ENCODE measurements at regions not wholly inside any gene's neighbourhood (a gene's known extent, or its start where the extent isn't known, plus 50 kb on each side); places are given as distances from the start of the nearest gene placed in this dataset.

DNA sequence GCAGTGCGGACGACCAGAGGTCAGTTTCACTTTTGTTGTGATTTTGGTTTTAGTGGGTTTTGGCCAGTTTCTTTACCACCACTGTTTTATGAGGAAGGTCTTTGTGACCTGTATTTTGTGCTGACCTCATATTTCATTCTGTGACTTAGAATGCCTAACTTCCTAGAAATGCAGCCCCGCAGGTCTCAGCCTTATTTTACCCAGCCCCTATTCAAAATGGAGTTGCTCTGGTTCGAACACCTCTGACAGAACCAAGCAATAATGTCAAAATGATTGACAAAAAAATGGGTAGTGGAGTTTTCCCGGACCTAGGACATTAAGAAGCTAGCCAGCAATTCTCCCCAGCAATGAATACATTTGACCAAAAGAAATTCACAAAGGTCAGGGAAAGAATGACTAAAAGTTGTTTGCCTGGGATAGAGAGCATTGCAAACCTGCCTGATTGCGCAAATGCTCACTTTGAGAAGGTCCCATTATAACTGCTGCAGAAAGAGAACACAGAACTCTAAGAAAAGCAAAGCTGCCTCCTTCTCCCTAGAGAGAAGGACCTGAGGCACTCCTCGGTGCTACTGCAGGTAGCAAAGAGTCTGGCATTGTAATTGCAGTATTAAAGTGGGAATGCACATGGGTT, 288.8 kb downstream of the ADGB start:
- Mint-ChIP-seq H3K4me1 (peaks cover 0 to 6% (median 0%) of the 10 kb centered on the region in 7 donors), H3K36me3 (peaks cover 0 to 2% (median 0%) of the 10 kb centered on the region in 5 donors), H3K9me3 (no peaks in the 10 kb centered on the region), H3K4me3 (no peak overlapping the region), H3K27ac (no peak overlapping the region), H3K27me3 (no peaks in the 10 kb centered on the region)
- Histone ChIP-seq H3K4me1 (ENCODE audit: control insufficient read depth in 2 of 2, insufficient read depth in 2 of 2, low read length in 2 of 2) (no peaks in the 10 kb centered on the region), H3K27ac (ENCODE audit: low read depth, low read length) (no peak overlapping the region), H3K4me3 (ENCODE audit: low read length) (no peak overlapping the region), H3K9me3 (ENCODE audit: control insufficient read depth in 2 of 3, low read length in 3 of 3) (no peaks in the 10 kb centered on the region), H3K36me3 (ENCODE audit: control insufficient read depth in 2 of 3, insufficient read depth in 3 of 3, low read length in 3 of 3) (no peaks in the 10 kb centered on the region), H3K27me3 (ENCODE audit: control insufficient read depth in 2 of 2, insufficient read depth in 2 of 2, low read length in 2 of 2) (no peaks in the 10 kb centered on the region)
- intact Hi-C loops (cut with micrococcal nuclease) = no loop called here
- ChIA-PET CTCF (no interaction called here), POLR2A (no interaction called here)
- DNase-seq (no peak), ATAC-seq (no peak)

DNA sequence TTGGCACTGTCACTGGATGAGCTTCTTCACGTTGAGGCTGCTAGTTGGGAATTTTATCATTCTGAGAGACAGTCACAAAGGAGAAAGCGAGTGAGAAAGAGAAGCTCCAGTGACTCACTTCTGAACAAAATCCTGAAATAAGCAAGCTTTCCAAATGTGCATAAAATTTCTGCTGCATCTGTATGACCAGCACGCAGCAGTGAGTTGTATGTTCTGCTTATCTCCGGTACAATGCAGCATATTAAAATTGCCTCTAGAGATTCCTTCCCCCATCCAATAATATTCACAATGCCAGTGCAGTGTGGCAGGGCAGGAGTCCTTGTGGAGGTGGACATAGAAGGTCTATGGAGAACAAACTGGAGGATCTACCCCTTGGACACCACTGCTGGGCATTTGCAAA, 290.5 kb downstream of the ADGB start:
- H3K27ac Mint-ChIP-seq = no peak overlapping the region
- H3K27ac ChIP-seq (ENCODE audit: low read depth, low read length) = no peak overlapping the region
- peaks cover 0 to 2% (median 0%) of the 10 kb centered on the region in 5 donors for H3K36me3 Mint-ChIP-seq
- intact Hi-C loops (cut with micrococcal nuclease) = no loop called here
- H3K9me3 ChIP-seq (ENCODE audit: control insufficient read depth in 2 of 3, low read length in 3 of 3) = no peaks in the 10 kb centered on the region
- peaks cover 0 to 2% (median 0%) of the 10 kb centered on the region in 11 donors for H3K9me3 Mint-ChIP-seq
- H3K27me3 ChIP-seq (ENCODE audit: control insufficient read depth in 2 of 2, insufficient read depth in 2 of 2, low read length in 2 of 2) = no peaks in the 10 kb centered on the region
- no peaks in the 10 kb centered on the region for H3K36me3 ChIP-seq (ENCODE audit: control insufficient read depth in 2 of 3, insufficient read depth in 3 of 3, low read length in 3 of 3)
- H3K4me1 Mint-ChIP-seq = peaks cover 0 to 9% (median 0%) of the 10 kb centered on the region in 7 donors
- H3K4me3 ChIP-seq (ENCODE audit: low read length) = no peak overlapping the region
- H3K27me3 Mint-ChIP-seq = peaks cover 0 to 3% (median 0%) of the 10 kb centered on the region in 5 donors
- DNase-seq = no peak
- POLR2A ChIA-PET = no interaction called here
- H3K4me1 ChIP-seq (ENCODE audit: control insufficient read depth in 2 of 2, insufficient read depth in 2 of 2, low read length in 2 of 2) = no peaks in the 10 kb centered on the region
- CTCF ChIA-PET = no interaction called here
- no peak for ATAC-seq
- H3K4me3 Mint-ChIP-seq = no peak overlapping the region

DNA sequence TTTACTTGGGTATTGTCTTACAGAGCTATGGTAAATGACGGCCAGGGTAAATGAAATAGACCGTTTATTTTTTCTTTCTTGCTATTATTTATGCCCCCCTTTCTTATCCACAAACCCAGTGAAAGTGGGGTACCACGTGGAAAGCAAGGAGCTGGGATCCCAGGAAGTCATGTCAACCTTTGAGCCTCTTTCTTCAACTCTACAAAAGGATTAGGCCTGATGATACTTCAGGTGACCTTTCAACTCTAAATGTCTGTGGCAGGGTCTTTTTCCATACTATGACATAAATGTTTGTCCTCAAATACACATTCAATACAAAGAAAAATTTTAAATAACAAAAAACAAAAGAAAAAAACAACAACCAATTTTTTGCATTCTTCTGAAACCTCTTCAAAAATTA, 291.4 kb downstream of the ADGB start:
- intact Hi-C loops (cut with micrococcal nuclease) = no loop called here
- Histone ChIP-seq H3K4me3 (ENCODE audit: low read length) (no peak overlapping the region), H3K27ac (ENCODE audit: low read depth, low read length) (no peak overlapping the region), H3K27me3 (ENCODE audit: control insufficient read depth in 2 of 2, insufficient read depth in 2 of 2, low read length in 2 of 2) (no peaks in the 10 kb centered on the region), H3K4me1 (ENCODE audit: control insufficient read depth in 2 of 2, insufficient read depth in 2 of 2, low read length in 2 of 2) (no peaks in the 10 kb centered on the region), H3K36me3 (ENCODE audit: control insufficient read depth in 2 of 3, insufficient read depth in 3 of 3, low read length in 3 of 3) (no peaks in the 10 kb centered on the region), H3K9me3 (ENCODE audit: control insufficient read depth in 2 of 3, low read length in 3 of 3) (no peaks in the 10 kb centered on the region)
- no peak for ATAC-seq
- peaks cover 1 to 11% (median 7%) of the 10 kb centered on the region in 5 donors for H3K27me3 Mint-ChIP-seq
- no peak for DNase-seq
- no peak overlapping the region for H3K4me3 Mint-ChIP-seq
- H3K4me1 Mint-ChIP-seq = peaks cover 0 to 9% (median 0%) of the 10 kb centered on the region in 7 donors
- H3K9me3 Mint-ChIP-seq = peaks cover 0 to 2% (median 0%) of the 10 kb centered on the region in 11 donors
- POLR2A ChIA-PET = no interaction called here
- H3K36me3 Mint-ChIP-seq = peaks cover 0 to 2% (median 0%) of the 10 kb centered on the region in 5 donors
- CTCF ChIA-PET = no interaction called here
- no peak overlapping the region for H3K27ac Mint-ChIP-seq

DNA sequence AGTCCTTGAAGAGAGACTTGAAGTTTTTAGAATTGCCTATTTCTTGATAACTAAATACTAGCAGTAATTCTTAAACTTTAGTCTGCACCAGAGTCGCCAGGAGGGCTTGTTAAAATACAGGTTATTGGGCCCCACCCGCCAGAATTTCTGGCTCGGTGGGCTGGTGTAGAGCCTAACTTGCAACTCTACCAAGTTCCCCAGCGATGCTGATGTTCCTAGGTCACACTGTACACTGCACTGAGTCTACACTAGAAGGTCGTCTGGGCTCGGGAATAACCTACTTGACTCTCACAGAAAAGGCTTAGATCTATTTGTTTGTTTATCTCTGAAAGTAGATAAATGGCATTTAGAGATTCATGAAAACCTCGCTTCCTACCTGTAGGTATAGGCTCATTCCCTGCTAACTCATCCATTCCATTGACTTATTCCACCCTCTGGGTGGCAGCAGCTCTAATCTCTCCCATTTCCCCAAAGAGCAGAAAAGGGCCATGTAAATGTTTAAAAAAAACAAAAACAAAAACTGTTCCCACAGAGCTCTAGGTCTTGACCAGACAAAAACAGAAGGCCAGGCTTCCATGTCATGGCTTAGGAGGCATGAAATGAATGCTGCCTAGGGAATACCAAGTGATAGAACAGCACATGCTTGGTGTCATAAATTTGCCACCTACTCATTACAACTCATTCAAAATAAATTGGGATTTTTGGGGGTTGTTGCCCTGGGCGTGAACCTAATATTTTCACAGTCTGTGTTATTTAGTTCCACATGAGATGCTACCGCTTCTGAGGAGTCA, 292.1 kb downstream of the ADGB start:
- peaks cover 0 to 2% (median 0%) of the 10 kb centered on the region in 5 donors for H3K36me3 Mint-ChIP-seq
- intact Hi-C loops (cut with micrococcal nuclease) = no loop called here
- H3K36me3 ChIP-seq (ENCODE audit: control insufficient read depth in 2 of 3, insufficient read depth in 3 of 3, low read length in 3 of 3) = no peaks in the 10 kb centered on the region
- H3K27ac ChIP-seq (ENCODE audit: low read depth, low read length) = no peak overlapping the region
- peaks cover 2 to 14% (median 7%) of the 10 kb centered on the region in 5 donors for H3K27me3 Mint-ChIP-seq
- no peaks in the 10 kb centered on the region for H3K9me3 ChIP-seq (ENCODE audit: control insufficient read depth in 2 of 3, low read length in 3 of 3)
- peaks cover 0 to 2% (median 0%) of the 10 kb centered on the region in 11 donors for H3K9me3 Mint-ChIP-seq
- H3K4me1 ChIP-seq (ENCODE audit: control insufficient read depth in 2 of 2, insufficient read depth in 2 of 2, low read length in 2 of 2) = no peaks in the 10 kb centered on the region
- peaks cover 0 to 9% (median 0%) of the 10 kb centered on the region in 7 donors for H3K4me1 Mint-ChIP-seq
- no peak overlapping the region for H3K4me3 ChIP-seq (ENCODE audit: low read length)
- ChIA-PET CTCF (no interaction called here), POLR2A (no interaction called here)
- no peak for ATAC-seq
- no peak overlapping the region for H3K27ac Mint-ChIP-seq
- no peak overlapping the region for H3K4me3 Mint-ChIP-seq
- no peaks in the 10 kb centered on the region for H3K27me3 ChIP-seq (ENCODE audit: control insufficient read depth in 2 of 2, insufficient read depth in 2 of 2, low read length in 2 of 2)
- no peak for DNase-seq

DNA sequence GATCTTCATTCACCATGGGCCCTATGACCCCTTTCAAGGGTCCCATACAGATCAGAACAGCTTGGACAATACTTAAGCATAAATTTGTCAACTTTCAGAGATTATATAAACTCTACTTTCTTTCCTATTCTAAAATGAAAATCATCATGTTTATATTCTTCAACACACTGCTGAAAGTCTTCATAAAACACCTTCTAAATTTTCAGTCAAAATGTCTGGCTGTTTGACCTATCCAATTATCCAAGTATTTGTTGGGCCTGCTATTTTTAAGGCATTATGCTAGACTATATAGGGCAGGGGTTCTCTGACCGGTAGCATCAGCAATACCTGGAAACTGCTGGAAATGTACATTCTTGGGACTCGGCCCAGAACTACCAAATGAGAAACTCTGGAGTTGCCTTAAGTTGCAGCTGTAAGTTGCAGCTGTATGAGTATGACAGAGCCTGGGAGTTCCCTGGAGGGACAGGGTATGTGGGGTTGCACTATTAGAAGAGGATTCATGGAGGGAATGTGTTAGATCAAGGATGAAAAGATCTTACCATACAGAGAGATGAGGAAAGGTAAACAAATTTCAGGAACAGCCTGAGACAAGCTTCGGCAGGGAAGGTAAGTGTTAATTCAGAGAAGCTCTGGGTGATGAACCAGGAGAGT, 293.0 kb downstream of the ADGB start:
- Mint-ChIP-seq H3K27ac (peak overlapping the region in 1 of 9 donors; percentile 39), H3K9me3 (peaks cover 0 to 2% (median 0%) of the 10 kb centered on the region in 11 donors), H3K27me3 (peaks cover 3 to 14% (median 7%) of the 10 kb centered on the region in 5 donors), H3K4me3 (no peak overlapping the region), H3K4me1 (peaks cover 0 to 9% (median 0%) of the 10 kb centered on the region in 7 donors), H3K36me3 (peaks cover 0 to 2% (median 0%) of the 10 kb centered on the region in 5 donors)
- no peaks in the 10 kb centered on the region for H3K27me3 ChIP-seq (ENCODE audit: control insufficient read depth in 2 of 2, insufficient read depth in 2 of 2, low read length in 2 of 2)
- no peak overlapping the region for H3K27ac ChIP-seq (ENCODE audit: low read depth, low read length)
- intact Hi-C loops (cut with micrococcal nuclease) = no loop called here
- no peak overlapping the region for H3K4me3 ChIP-seq (ENCODE audit: low read length)
- DNase-seq (no peak), ATAC-seq (no peak)
- ChIA-PET CTCF (no interaction called here), POLR2A (no interaction called here)
- H3K4me1 ChIP-seq (ENCODE audit: control insufficient read depth in 2 of 2, insufficient read depth in 2 of 2, low read length in 2 of 2) = no peaks in the 10 kb centered on the region
- no peaks in the 10 kb centered on the region for H3K36me3 ChIP-seq (ENCODE audit: control insufficient read depth in 2 of 3, insufficient read depth in 3 of 3, low read length in 3 of 3)
- H3K9me3 ChIP-seq (ENCODE audit: control insufficient read depth in 2 of 3, low read length in 3 of 3) = no peaks in the 10 kb centered on the region

DNA sequence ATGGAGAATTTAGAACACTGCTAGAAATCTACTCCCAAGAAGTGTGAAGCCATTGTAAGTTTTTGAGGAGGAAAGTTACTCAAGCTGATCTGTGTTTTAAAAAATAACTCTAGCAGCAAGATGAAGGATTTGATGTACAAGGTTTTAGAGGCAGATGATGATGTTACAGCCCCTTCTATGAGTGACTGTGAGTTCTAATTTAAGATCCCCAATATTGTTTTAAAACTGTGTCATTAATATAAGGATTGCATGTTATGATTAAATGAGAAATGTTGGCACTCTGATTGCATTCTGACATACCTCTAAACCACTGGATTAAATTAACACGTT, 293.5 kb downstream of the ADGB start:
- H3K27me3 Mint-ChIP-seq = peaks cover 3 to 14% (median 8%) of the 10 kb centered on the region in 5 donors
- H3K4me1 ChIP-seq (ENCODE audit: control insufficient read depth in 2 of 2, insufficient read depth in 2 of 2, low read length in 2 of 2) = no peaks in the 10 kb centered on the region
- DNase-seq = no peak
- POLR2A ChIA-PET = no interaction called here
- no peaks in the 10 kb centered on the region for H3K36me3 ChIP-seq (ENCODE audit: control insufficient read depth in 2 of 3, insufficient read depth in 3 of 3, low read length in 3 of 3)
- peaks cover 0 to 2% (median 0%) of the 10 kb centered on the region in 11 donors for H3K9me3 Mint-ChIP-seq
- H3K4me1 Mint-ChIP-seq = peaks cover 0 to 9% (median 0%) of the 10 kb centered on the region in 7 donors
- H3K4me3 ChIP-seq (ENCODE audit: low read length) = no peak overlapping the region
- H3K27ac Mint-ChIP-seq = no peak overlapping the region
- H3K27ac ChIP-seq (ENCODE audit: low read depth, low read length) = no peak overlapping the region
- H3K4me3 Mint-ChIP-seq = no peak overlapping the region
- ATAC-seq = peak; percentile 12
- no peaks in the 10 kb centered on the region for H3K27me3 ChIP-seq (ENCODE audit: control insufficient read depth in 2 of 2, insufficient read depth in 2 of 2, low read length in 2 of 2)
- intact Hi-C loops (cut with micrococcal nuclease) = no loop called here
- no peaks in the 10 kb centered on the region for H3K9me3 ChIP-seq (ENCODE audit: control insufficient read depth in 2 of 3, low read length in 3 of 3)
- peaks cover 0 to 2% (median 0%) of the 10 kb centered on the region in 5 donors for H3K36me3 Mint-ChIP-seq
- CTCF ChIA-PET = no interaction called here
